Tibial nerve (tissue), 4 donors: ENCODE measurements at regions not wholly inside any gene's neighbourhood (a gene's known extent, or its start where the extent isn't known, plus 50 kb on each side); places are given as distances from the start of the nearest gene placed in this dataset.

Experiments used
- CTCF ChIP-seq, 5 experiments: fragments of 200-600 bp in 3 of 5; fragments of 450-650 bp in 2 of 5; sonication (generic) in 3 of 5; IDR thresholded peaks; one replicate each; pipeline ENCODE4 v1.5.1; 2016 to 2019; ENCODE audit warnings: antibody characterized with exemption in 5 of 5, mild to moderate bottlenecking in 3 of 5, moderate library complexity in 2 of 5
- EP300 ChIP-seq, 2 donors: sonication (generic); formaldehyde crosslinking; IDR thresholded peaks; one replicate each; pipeline ENCODE4 v1.6.1; 2017; ENCODE audit warnings: antibody characterized with exemption in 2 of 2, mild to moderate bottlenecking in 1 of 2
- POLR2A ChIP-seq, 2 donors: fragments of 450-650 bp; IDR thresholded peaks; one replicate each; pipeline ENCODE4 v1.6.1; 2017; ENCODE audit warnings: antibody characterized with exemption in 2 of 2, mild to moderate bottlenecking in 2 of 2, moderate library complexity in 2 of 2

GRCh38 chr2:118558846-118559245 lies 288.6 kb downstream of the EN1 start:
- TF ChIP-seq CTCF (IDR thresholded peaks at IDR 0.05) (no peak), EP300 (IDR thresholded peaks at IDR 0.05) (no peak), POLR2A (IDR thresholded peaks at IDR 0.05) (no peak)
